WTC11 (cell line): ENCODE measurements at regions not wholly inside any gene's neighbourhood (a gene's known extent, or its start where the extent isn't known, plus 50 kb on each side); places are given as distances from the start of the nearest gene placed in this dataset.

Experiments used
- ATF2 ChIP-seq: sonication (generic); formaldehyde crosslinking; IDR thresholded peaks from 2 replicates; pipeline ENCODE4 v1.8.1; 2022; ENCODE audit warnings: low read depth, missing genetic modification reagents, borderline replicate concordance
- CREM ChIP-seq: sonication (generic); formaldehyde crosslinking; IDR thresholded peaks from 2 replicates; pipeline ENCODE4 v1.8.1; 2022; ENCODE audit warnings: mild to moderate bottlenecking, missing genetic modification reagents, moderate library complexity
- CTCF ChIP-seq: fragments of 200-600 bp; IDR thresholded peaks from 2 replicates; pipeline ENCODE4 v1.8.0; 2022; ENCODE audit warnings: antibody characterized with exemption
- E2F4 ChIP-seq: sonication (generic); formaldehyde crosslinking; IDR thresholded peaks from 2 replicates; pipeline ENCODE4 v1.8.1; 2022; ENCODE audit warnings: low read depth, mild to moderate bottlenecking, moderate library complexity, missing genetic modification reagents, borderline replicate concordance
- E2F5 ChIP-seq: sonication (generic); formaldehyde crosslinking; IDR thresholded peaks from 2 replicates; pipeline ENCODE4 v1.8.1; 2022; ENCODE audit warnings: mild to moderate bottlenecking, moderate library complexity, missing genetic modification reagents
- ELF4 ChIP-seq: sonication (generic); formaldehyde crosslinking; IDR thresholded peaks from 2 replicates; pipeline ENCODE4 v1.8.1; 2022; ENCODE audit warnings: low read depth, mild to moderate bottlenecking, moderate library complexity, missing genetic modification reagents
- ESRRA ChIP-seq: sonication (generic); formaldehyde crosslinking; IDR thresholded peaks from 2 replicates; pipeline ENCODE4 v1.8.1; 2022; ENCODE audit warnings: mild to moderate bottlenecking, missing genetic modification reagents, borderline replicate concordance
- JUN ChIP-seq: sonication (generic); formaldehyde crosslinking; IDR thresholded peaks from 2 replicates; pipeline ENCODE4 v1.8.0; 2023; ENCODE audit warnings: mild to moderate bottlenecking, missing genetic modification reagents
- MXD4 ChIP-seq: fragments of 250-450 bp; sonication (Bioruptor Pico); IDR thresholded peaks from 2 replicates; pipeline ENCODE4 v1.8.0; 2021; ENCODE audit warnings: mild to moderate bottlenecking, moderate library complexity, borderline replicate concordance
- NFATC4 ChIP-seq: fragments of 250-450 bp; sonication (Bioruptor Pico); IDR thresholded peaks from 2 replicates; pipeline ENCODE4 v1.9.0; 2021; ENCODE audit warnings: mild to moderate bottlenecking
- RELA ChIP-seq: sonication (generic); formaldehyde crosslinking; IDR thresholded peaks from 2 replicates; pipeline ENCODE4 v1.8.1; 2022; ENCODE audit warnings: missing genetic modification reagents, mild to moderate bottlenecking, borderline replicate concordance
- ZBTB21 ChIP-seq: sonication (generic); formaldehyde crosslinking; IDR thresholded peaks from 2 replicates; pipeline ENCODE4 v1.8.1; 2023; ENCODE audit warnings: mild to moderate bottlenecking, missing genetic modification reagents, borderline replicate concordance
- ZBTB43 ChIP-seq: sonication (generic); formaldehyde crosslinking; IDR thresholded peaks from 2 replicates; pipeline ENCODE4 v1.8.1; 2023; ENCODE audit warnings: mild to moderate bottlenecking, missing genetic modification reagents
- ZSCAN18 ChIP-seq: fragments of 250-450 bp; sonication (Bioruptor Pico); IDR thresholded peaks from 2 replicates; pipeline ENCODE4 v2.1.2; 2022; ENCODE audit warnings: mild to moderate bottlenecking, moderate library complexity

- TF ChIP-seq NFATC4 (CRISPR knock-in tag) (no peak), CTCF (no peak), ZBTB43 (CRISPR knock-in tag) (no peak), CREM (no peak), JUN (CRISPR knock-in tag) (no peak), ZSCAN18 (CRISPR knock-in tag) (no peak), ESRRA (CRISPR knock-in tag) (no peak), ATF2 (CRISPR knock-in tag) (no peak), E2F5 (no peak), ZBTB21 (CRISPR knock-in tag) (no peak), MXD4 (no peak), E2F4 (CRISPR knock-in tag) (no peak), RELA (no peak), ELF4 (no peak)
Observed at GRCh38 chr3:11727207-11727606, 83.5 kb upstream of the VGLL4 start.
